COLO668 (cell line): ENCODE measurements at regions not wholly inside any gene's neighbourhood (a gene's known extent, or its start where the extent isn't known, plus 50 kb on each side); places are given as distances from the start of the nearest gene placed in this dataset.

Experiments used
- DNase-seq: peaks from one replicate; lab custom pipeline; 2025; ENCODE audit not compliant: unreplicated experiment; lab: John Stamatoyannopoulos, UW

GRCh38 chr2:137729305-137729704 lies 235.0 kb upstream of the HNMT start:
- no peak for DNase-seq

- no peak for DNase-seq
Observed at GRCh38 chr2:137737559-137737958, 226.7 kb upstream of the HNMT start.

DNA sequence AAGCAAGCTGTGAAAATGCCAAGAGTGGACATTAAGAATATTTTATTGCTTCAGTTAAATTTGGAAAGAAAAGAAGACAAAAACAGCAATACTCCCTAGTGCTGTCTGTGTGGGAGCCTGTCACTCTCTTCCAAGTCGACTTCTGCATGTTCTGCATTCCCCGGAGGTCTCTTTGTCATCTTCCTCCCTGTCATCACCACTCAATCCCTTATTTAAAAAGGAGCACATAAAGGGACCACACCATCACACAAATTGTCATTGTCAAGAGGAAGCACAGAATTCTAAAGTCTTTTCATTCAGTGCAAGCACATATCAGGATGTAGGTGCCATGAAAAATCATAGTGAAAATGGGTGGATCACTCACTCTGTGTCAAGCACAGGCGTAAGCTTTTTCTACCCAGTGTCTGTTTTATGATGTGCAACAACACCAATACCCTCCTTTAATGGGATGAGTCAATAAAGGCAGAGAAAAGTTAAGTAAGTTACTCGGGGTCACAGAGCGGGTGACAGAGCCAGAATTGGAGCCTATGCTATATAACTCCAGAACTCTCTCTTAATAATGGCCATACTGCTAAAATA lies 222.4 kb upstream of the HNMT start:
- DNase-seq, result no peak

DNA sequence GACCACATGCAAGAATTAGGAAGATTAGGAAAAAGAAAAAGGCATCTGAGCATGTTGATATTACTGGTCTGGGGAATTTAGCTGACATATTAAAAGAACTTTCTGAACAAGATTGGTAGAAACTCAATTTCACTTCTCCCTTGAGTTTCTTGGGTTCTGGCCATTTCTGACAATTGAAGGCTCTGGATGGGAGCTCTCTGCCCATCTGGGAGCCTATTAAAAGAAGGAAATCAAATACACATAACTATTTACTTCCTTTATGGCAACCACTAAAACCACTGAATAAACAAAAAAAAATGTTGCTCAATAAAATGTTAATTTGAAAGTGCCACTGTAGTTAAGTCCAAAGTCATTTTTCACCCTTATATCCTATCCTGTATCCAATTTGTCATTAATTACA lies 216.8 kb upstream of the HNMT start:
- no peak for DNase-seq

DNA sequence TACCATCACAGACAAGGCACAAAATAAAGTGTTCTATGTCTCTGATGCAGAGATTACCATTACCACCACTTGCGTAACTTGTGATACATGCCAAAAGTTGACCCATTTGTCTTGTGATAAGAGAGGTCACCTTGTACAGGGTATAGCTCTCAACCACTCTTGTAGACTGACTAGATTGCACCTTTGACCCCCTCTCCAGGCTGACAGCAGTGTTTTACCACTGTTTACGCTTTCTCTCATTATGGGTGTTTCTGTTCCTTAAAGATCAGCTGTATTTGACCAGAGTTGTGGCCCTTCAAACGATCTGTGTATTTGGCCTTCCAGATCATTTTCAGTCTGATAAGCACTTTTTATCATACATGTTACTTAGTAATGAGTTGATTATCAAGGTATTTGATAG lies 215.7 kb upstream of the HNMT start:
- no peak for DNase-seq

GRCh38 chr2:137764646-137765045 lies 199.6 kb upstream of the HNMT start:
- DNase-seq, result no peak

GRCh38 chr2:137769406-137769805 lies 194.9 kb upstream of the HNMT start:
- DNase-seq, result no peak

GRCh38 chr2:137770166-137770565 lies 194.1 kb upstream of the HNMT start:
- no peak for DNase-seq

- no peak for DNase-seq
Observed at GRCh38 chr2:137771064-137771463, 193.2 kb upstream of the HNMT start.

GRCh38 chr2:137772451-137772850 lies 191.8 kb upstream of the HNMT start:
- DNase-seq, result no peak

DNA sequence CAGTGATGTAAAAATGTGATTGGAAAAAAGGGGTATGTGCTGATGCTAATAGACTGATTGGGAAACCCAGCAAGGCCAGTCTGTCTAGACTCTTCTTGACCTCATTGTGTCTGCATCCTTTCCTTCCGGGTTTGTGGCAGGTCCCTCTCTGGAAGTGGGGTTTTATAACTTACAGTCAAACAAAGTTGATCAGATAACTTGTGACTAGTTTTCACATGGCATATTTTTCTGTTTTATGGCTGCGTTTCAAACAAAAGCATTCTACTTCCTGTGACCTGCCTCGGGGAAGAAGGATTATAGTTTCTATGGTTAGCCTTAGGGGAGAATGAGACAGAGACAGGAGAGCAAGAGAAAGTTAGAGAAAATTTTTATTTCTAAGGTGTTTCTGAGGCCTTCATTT lies 188.7 kb upstream of the HNMT start:
- DNase-seq, result no peak

DNA sequence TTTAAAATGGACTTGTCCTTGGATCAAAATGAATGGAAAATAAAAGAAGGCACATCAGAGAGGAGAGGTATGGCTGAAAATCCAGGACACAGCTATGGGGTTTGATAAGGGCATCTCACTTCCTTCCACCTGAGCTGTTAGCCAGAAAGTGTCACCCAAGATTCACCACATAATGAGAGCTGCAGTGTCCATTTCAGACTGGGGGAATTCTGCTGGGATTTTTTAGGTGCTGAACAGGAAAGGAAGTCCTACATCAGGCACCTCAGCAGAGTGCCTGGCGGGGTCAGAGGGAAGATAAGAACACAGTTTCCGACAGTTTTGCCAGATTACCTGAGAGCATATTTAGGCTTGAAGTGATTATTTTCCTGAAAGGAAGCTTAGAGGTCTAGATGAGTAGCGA lies 187.6 kb upstream of the HNMT start:
- DNase-seq, result no peak

GRCh38 chr2:137797641-137798040 lies 166.6 kb upstream of the HNMT start:
- DNase-seq, result no peak

DNA sequence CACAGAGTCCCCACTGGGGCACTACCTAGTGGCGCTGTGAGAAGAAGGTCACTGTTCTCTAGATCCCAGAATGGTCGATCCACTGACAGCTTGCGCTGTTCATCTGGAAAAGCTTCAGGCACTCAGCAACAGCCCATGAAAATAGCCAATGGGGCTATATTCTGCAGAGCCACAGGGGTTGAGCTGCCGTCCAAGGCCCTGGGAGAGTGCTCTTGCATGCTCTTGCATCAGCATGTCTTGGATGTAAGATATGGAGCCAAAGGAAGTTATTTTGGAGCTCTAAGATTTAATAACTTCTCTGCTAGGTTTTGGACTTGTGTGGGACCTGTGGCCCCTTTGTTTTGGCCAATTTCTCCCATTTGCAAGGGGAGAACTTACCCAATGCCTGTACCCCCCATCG lies 164.7 kb upstream of the HNMT start:
- no peak for DNase-seq

DNA sequence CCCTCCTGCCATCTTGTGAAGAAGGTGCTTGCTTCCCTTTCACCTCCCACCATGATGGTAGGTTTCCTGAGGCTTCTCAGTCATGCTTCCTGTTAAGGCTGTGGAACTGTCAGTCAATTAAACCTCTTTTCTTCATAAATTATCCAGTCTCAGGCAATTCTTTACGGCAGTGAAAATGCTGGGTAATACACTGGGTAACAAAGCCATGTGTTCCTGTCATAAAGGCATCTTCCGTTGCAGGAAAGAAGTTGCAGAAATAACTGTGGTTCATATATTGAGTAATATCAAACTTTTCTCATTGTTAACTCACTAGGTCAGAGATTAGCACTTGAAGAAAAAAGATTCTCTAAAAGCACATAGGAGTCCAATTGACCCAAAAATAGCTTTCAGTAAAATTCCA lies 163.9 kb upstream of the HNMT start:
- no peak for DNase-seq

DNA sequence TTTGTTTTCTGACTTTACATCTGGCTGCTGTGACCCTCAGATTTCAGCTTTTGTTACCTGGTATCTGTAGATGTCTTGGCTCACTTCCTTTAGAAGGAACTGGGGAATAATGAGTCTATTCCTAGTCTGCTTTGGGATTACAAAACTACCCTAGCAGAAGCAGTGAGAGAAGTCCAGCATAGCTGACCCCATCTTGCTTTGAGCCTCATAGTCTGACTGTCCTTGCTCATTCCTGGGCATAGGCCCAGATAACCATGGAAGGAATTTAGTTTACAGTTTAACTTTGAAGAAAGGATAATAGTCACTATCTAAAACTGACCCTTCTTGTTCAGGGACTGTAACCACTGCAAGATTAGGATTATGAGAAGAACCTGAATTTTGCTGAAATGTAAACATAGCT lies 163.0 kb upstream of the HNMT start:
- no peak for DNase-seq

GRCh38 chr2:137802038-137802437 lies 162.2 kb upstream of the HNMT start:
- no peak for DNase-seq

GRCh38 chr2:137806068-137806805 lies 158.0 kb upstream of the HNMT start:
- no peak for DNase-seq

- DNase-seq, result no peak
Observed at GRCh38 chr2:137809252-137809651, 155.0 kb upstream of the HNMT start.

DNA sequence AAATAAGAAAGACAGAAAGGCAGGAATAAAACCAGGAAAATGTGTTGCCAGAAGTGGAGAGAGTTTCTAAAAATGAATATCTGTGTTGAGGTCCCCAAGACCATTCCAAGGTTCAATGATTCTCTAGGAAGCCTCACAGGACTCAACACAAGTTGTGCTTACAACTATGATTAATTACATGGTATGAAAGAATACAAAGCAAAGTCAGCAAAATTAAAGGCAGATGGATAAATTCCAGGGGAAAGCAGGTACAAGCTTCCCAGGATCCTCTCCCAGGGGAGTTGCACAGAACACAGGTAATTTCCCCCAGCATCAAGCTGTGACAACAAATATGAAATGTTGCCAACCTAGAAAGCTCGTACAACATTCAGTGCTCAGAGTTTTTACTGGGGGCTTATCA lies 154.4 kb upstream of the HNMT start:
- no peak for DNase-seq

DNA sequence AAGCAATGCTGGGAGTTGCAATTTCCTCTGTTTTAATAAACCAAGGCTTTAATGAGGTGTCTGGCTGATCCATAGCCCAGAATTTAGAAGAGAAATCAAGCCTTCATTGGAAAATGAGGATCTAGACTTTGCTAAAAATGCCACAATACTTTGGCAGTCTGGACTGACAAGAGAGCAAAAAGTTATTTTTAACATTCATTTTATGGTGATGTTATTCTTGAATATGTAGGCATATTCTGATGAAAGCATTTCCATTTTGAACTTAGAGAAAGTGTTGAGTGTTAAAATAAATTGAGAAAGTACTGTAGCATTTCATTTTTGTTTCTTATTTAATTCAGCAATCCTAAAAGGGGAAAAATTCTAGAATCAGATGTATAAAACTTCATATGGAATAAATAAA lies 151.8 kb upstream of the HNMT start:
- DNase-seq, result no peak

DNA sequence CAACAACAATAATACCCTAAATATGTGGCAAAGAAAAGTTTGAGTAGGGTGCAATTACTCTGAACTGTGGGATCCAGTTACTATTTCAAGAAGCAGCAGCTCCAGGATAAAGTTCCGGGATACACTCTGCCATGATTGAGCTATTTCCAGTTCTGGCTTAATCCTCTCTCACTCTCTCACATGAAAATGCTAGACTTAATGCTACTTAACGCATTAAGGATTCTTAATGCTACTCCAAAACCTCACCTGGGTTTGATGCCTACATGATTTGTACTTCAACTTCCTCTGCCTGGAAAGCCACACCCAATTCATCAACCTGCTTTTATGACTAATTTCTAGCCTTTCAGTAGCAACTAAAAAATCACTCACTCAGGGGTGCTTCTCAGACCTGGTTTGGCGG lies 151.1 kb upstream of the HNMT start:
- DNase-seq, result no peak

DNA sequence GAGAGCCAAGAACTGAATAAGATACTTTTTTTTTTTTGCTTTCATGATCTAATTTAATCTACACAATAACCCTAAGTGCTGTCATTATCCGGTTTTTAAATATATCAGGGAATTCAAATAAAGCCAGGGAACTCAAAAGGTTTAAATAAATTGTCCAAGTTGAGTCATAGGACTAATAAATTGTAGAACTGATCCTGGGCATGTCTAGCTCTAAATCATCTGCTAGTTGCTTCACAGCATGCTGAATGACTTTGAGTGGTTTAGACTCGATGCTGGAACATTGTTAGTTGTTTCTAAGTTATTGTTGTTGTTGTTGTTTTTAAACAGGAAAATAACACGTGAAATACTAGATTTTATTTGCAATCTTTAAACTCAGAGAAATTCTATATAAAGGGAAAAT lies 147.2 kb upstream of the HNMT start:
- no peak for DNase-seq
